ENCODE measurements at regions not wholly inside any gene's neighbourhood (a gene's known extent, or its start where the extent isn't known, plus 50 kb on each side); places are given as distances from the start of the nearest gene placed in this dataset.

DNA sequence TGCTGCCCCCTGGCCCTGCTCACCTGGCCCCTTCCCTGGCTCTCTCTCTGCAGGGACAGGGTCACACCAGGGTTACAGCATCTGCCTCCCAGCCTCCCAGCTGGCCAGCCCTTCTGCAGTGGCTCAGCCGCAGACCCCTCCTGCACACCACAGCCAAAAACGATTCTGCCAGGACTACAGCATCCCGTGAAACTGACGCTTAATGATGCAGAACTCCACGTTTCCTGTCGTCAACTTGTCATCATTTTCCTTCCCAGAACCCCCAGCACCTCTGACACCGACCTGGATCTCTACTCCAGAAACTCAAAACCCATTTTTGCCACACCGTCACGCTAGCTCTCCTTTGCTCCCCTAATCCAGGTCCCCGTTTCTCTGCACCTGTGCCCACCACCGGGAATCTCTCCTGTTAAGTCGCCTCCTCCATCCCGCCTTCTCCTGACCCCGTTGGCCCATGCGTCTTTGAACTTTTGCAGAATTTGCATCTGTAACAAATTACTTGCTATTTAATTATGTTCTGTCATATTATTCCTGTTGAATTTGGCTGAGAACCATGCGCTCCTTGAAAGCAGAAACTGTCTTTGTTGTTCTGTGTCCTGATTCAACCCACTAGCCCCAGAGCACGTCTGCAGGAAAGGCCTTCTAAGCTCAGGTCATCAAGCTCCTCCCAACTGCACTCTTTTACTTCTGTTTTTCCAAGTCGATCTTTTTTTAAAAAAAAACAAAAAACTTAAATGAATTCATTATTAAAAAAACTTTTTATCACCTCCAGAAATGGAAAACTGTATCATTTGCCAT, 173.2 kb upstream of the COPS8 start:
- no peaks in the 10 kb centered on the region for H3K4me1 ChIP-seq
- intact Hi-C loops (cut with DNase I; ENCODE audit: low total_unique reads) = no loop called here
- no peaks in the 10 kb centered on the region for H3K9me3 ChIP-seq
- H3K4me3 ChIP-seq = no peak overlapping the region
- peaks cover 0 to 3% (median 0%) of the 10 kb centered on the region in 3 donors for H3K27me3 ChIP-seq
- H3K27ac ChIP-seq = no peak overlapping the region
- DNase-seq = no peak
- H3K36me3 ChIP-seq = no peaks in the 10 kb centered on the region
- TF ChIP-seq EP300 (IDR thresholded peaks at IDR 0.05) (no peak), POLR2A (IDR thresholded peaks at IDR 0.05) (no peak), POLR2AphosphoS5 (IDR thresholded peaks at IDR 0.05) (no peak), CTCF (IDR thresholded peaks at IDR 0.05) (no peak)
- 66 to 80% (median 74%) methylated on average over 18 of the region's 18 CpGs for WGBS, 5 donors

GRCh38 chr2:236915186-236915585, 170.5 kb upstream of the COPS8 start:
- H3K27ac ChIP-seq = no peak overlapping the region
- 83 to 88% (median 85%) methylated on average over 2 of the region's 2 CpGs for WGBS, 5 donors
- intact Hi-C loops (cut with DNase I; ENCODE audit: low total_unique reads) = no loop called here
- TF ChIP-seq EP300 (IDR thresholded peaks at IDR 0.05) (no peak), CTCF (IDR thresholded peaks at IDR 0.05) (no peak), POLR2A (IDR thresholded peaks at IDR 0.05) (no peak), POLR2AphosphoS5 (IDR thresholded peaks at IDR 0.05) (no peak)
- H3K4me3 ChIP-seq = no peak overlapping the region
- no peaks in the 10 kb centered on the region for H3K27me3 ChIP-seq
- no peaks in the 10 kb centered on the region for H3K9me3 ChIP-seq
- no peak for DNase-seq
- peaks cover 0 to 6% (median 2%) of the 10 kb centered on the region in 4 donors for H3K4me1 ChIP-seq
- H3K36me3 ChIP-seq = no peaks in the 10 kb centered on the region

- Histone ChIP-seq H3K27ac (no peak overlapping the region), H3K4me3 (no peak overlapping the region), H3K4me1 (peaks cover 0 to 6% (median 2%) of the 10 kb centered on the region in 4 donors), H3K9me3 (no peaks in the 10 kb centered on the region), H3K27me3 (no peaks in the 10 kb centered on the region), H3K36me3 (no peaks in the 10 kb centered on the region)
- intact Hi-C loops (cut with DNase I; ENCODE audit: low total_unique reads) = no loop called here
- 89 to 93% (median 91%) methylated on average over 8 of the region's 8 CpGs for WGBS, 5 donors
- no peak for DNase-seq
- TF ChIP-seq EP300 (IDR thresholded peaks at IDR 0.05) (no peak), POLR2A (IDR thresholded peaks at IDR 0.05) (no peak), CTCF (IDR thresholded peaks at IDR 0.05) (no peak), POLR2AphosphoS5 (IDR thresholded peaks at IDR 0.05) (no peak)
Measured at GRCh38 chr2:236915726-236916125, 170.0 kb upstream of the COPS8 start.

DNA sequence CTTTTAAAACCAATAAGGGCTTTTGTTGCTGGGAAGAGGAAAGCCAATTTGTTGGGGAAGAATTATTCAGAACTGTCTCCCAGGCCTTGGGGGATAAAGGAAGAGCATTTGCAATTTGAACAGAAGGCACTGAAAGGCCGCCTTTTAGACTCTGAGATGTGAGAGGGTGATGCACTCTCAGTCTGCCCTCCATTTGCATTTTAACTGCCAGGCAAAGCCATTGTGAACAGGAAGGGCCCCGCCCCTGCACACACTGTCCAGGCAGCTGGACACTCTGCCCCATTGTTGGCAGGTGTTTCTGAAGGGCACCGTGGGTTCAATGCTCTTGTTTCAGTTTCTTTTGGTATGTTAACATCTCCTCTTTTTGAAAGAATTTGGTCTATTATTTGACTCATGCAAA, 169.5 kb upstream of the COPS8 start:
- Histone ChIP-seq H3K36me3 (no peaks in the 10 kb centered on the region), H3K27me3 (no peaks in the 10 kb centered on the region), H3K4me3 (no peak overlapping the region), H3K27ac (no peak overlapping the region), H3K4me1 (peaks cover 0 to 6% (median 2%) of the 10 kb centered on the region in 4 donors), H3K9me3 (no peaks in the 10 kb centered on the region)
- intact Hi-C loops (cut with DNase I; ENCODE audit: low total_unique reads) = no loop called here
- 70 to 74% (median 72%) methylated on average over 3 of the region's 3 CpGs for WGBS, 5 donors
- no peak for DNase-seq
- TF ChIP-seq CTCF (IDR thresholded peaks at IDR 0.05) = no peak
